D721Med (cell line): ENCODE measurements at regions not wholly inside any gene's neighbourhood (a gene's known extent, or its start where the extent isn't known, plus 50 kb on each side); places are given as distances from the start of the nearest gene placed in this dataset.

ENCODE experiments used
- DNase-seq: peaks from one replicate; pipeline ENCODE4 v3.0.0; 2011; ENCODE audit warnings: low spot score; ENCODE audit not compliant: insufficient read length
- FAIRE-seq: peaks from 2 replicates; lab custom pipeline; 2011; peaks lifted over from hg19 to GRCh38; lab: Jason Lieb, UNC
- TF ChIP-seq, protein P1 (sequence below): IDR thresholded peaks from 2 replicates; pipeline ENCODE4 v1.5.1; 2012; ENCODE audit warnings: mild to moderate bottlenecking, control low read depth; ENCODE audit not compliant: insufficient read depth; ENCODE audit errors: missing control alignments

DNA sequence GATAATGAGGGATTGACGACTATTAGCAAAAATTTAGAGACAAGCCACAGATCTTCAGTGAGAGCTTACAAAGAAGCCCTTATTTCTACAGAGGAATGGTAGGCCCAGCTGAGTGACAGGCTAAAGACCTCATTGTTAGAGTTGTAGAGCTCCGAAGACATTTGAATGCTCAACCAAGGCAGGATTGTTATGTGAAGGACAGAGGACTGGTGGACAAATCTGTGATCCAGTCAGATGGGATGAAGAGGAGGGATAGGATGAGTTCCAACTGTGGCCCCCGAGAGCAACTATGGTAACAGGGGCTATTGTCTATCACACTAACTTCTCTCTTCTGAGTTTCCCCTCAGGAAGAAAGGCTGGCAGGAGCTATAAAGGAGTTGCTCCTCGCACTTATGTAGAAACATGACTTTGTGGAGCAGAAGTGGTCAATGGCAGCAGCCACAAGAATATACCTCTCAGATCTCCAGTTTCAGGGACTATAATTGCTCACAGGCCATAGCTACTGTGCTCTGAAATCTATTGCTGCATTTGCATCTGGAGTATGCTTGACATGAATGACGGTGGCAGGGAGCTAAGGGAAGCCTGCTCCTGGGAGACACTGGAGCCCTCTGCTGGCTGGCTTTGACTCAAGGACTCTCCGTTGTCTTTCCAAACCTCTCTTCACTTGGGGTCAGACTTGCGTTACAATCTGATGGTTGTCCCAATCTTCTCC lies 50.3 kb upstream of the GREB1L start:
- FAIRE-seq (no peak), DNase-seq (no peak)

More for the DNA sequence above, 50.3 kb upstream of the GREB1L start:
- TF ChIP-seq, protein P1, sequence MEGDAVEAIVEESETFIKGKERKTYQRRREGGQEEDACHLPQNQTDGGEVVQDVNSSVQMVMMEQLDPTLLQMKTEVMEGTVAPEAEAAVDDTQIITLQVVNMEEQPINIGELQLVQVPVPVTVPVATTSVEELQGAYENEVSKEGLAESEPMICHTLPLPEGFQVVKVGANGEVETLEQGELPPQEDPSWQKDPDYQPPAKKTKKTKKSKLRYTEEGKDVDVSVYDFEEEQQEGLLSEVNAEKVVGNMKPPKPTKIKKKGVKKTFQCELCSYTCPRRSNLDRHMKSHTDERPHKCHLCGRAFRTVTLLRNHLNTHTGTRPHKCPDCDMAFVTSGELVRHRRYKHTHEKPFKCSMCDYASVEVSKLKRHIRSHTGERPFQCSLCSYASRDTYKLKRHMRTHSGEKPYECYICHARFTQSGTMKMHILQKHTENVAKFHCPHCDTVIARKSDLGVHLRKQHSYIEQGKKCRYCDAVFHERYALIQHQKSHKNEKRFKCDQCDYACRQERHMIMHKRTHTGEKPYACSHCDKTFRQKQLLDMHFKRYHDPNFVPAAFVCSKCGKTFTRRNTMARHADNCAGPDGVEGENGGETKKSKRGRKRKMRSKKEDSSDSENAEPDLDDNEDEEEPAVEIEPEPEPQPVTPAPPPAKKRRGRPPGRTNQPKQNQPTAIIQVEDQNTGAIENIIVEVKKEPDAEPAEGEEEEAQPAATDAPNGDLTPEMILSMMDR = peak; percentile 58
